ENCODE measurements at regions not wholly inside any gene's neighbourhood (a gene's known extent, or its start where the extent isn't known, plus 50 kb on each side); places are given as distances from the start of the nearest gene placed in this dataset.
"Not testable (repeated sequence)": the region's sequence is repeated elsewhere in the genome, so short reads cannot be mapped to it uniquely, and the experiment has no call there.

GRCh38 chr4:121616449-121616848 is 80.3 kb downstream of the ANXA5 start:
- H3K9ac ChIP-seq (ENCODE audit: insufficient read depth, low read length); H3K27me3 ChIP-seq (ENCODE audit: control insufficient read depth, insufficient read depth, low read length); H3K4me1 ChIP-seq (ENCODE audit: control insufficient read depth, extremely low read depth, insufficient read depth, low read length); H4K20me1 ChIP-seq (ENCODE audit: control insufficient read depth, extremely low read depth, insufficient read depth, low read length); H3K36me3 ChIP-seq (ENCODE audit: control insufficient read depth, insufficient read depth, low read length); H3K79me2 ChIP-seq (ENCODE audit: control insufficient read depth, insufficient read depth, low read length); H3K4me3 ChIP-seq (replicated peaks in 1 of 4; ENCODE audit: control extremely low read depth in 1 of 4, insufficient read depth in 1 of 4, low read depth in 3 of 4, low read length in 4 of 4); H3K27ac ChIP-seq (ENCODE audit: insufficient read depth, low read length); H3K9me3 ChIP-seq (ENCODE audit: control insufficient read depth, insufficient read depth, low read depth, low read length); H2AFZ ChIP-seq (ENCODE audit: low read length); H3K4me2 ChIP-seq (ENCODE audit: extremely low read depth, insufficient read depth, low read length); DNase-seq (ENCODE audit: low read depth in 2 of 2): not testable (repeated sequence)

DNA sequence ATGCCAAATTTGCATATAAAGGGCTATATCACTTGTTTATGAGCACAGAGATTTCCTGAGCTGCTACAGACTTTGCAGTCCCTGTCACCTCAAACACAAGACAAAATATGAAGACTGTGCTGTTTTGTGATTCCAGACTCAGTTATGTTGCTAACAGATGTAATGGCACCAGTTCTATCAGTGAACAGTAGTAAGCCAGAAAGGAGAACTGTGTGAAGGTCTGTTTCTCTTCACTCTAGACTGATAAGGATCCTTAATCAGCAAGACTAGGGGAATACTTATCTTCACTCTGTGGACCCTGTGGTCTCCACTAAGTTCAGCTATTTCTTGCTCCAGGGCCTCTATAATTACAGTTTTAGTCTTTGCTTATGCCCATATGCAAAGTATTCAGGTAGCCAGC is 82.7 kb downstream of the ANXA5 start:
- no peak overlapping the region for H2AFZ ChIP-seq (ENCODE audit: low read length)

GRCh38 chr4:121599049-121599448 is 97.7 kb downstream of the ANXA5 start:
- Histone ChIP-seq H2AFZ (ENCODE audit: low read length) (no peak overlapping the region), H3K27ac (ENCODE audit: insufficient read depth, low read length) (no peak overlapping the region), H3K4me3 (replicated peaks in 1 of 4; ENCODE audit: control extremely low read depth in 1 of 4, insufficient read depth in 1 of 4, low read depth in 3 of 4, low read length in 4 of 4) (no peak overlapping the region), H3K4me1 (ENCODE audit: control insufficient read depth, extremely low read depth, insufficient read depth, low read length) (no peaks in the 10 kb centered on the region), H3K27me3 (ENCODE audit: control insufficient read depth, insufficient read depth, low read length) (no peaks in the 10 kb centered on the region), H4K20me1 (ENCODE audit: control insufficient read depth, extremely low read depth, insufficient read depth, low read length) (no peaks in the 10 kb centered on the region), H3K9me3 (ENCODE audit: control insufficient read depth, insufficient read depth, low read depth, low read length) (no peaks in the 10 kb centered on the region), H3K9ac (ENCODE audit: insufficient read depth, low read length) (no peak overlapping the region), H3K36me3 (ENCODE audit: control insufficient read depth, insufficient read depth, low read length) (no peaks in the 10 kb centered on the region), H3K4me2 (ENCODE audit: extremely low read depth, insufficient read depth, low read length) (no peak overlapping the region), H3K79me2 (ENCODE audit: control insufficient read depth, insufficient read depth, low read length) (no peaks in the 10 kb centered on the region)
- DNase-seq (ENCODE audit: low read depth in 2 of 2) = no peak
- no peak for TF ChIP-seq EZH2 (IDR thresholded peaks at IDR 0.05; ENCODE audit: low read length, missing control alignments)
- TF ChIP-seq, protein P1, sequence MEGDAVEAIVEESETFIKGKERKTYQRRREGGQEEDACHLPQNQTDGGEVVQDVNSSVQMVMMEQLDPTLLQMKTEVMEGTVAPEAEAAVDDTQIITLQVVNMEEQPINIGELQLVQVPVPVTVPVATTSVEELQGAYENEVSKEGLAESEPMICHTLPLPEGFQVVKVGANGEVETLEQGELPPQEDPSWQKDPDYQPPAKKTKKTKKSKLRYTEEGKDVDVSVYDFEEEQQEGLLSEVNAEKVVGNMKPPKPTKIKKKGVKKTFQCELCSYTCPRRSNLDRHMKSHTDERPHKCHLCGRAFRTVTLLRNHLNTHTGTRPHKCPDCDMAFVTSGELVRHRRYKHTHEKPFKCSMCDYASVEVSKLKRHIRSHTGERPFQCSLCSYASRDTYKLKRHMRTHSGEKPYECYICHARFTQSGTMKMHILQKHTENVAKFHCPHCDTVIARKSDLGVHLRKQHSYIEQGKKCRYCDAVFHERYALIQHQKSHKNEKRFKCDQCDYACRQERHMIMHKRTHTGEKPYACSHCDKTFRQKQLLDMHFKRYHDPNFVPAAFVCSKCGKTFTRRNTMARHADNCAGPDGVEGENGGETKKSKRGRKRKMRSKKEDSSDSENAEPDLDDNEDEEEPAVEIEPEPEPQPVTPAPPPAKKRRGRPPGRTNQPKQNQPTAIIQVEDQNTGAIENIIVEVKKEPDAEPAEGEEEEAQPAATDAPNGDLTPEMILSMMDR (conservative IDR thresholded peaks at IDR 0.05 in 1 of 2, IDR thresholded peaks at IDR 0.05 in 1 of 2; ENCODE audit: low read depth in 1 of 2, low read length in 2 of 2) = no peak

More for the DNA sequence above, 82.7 kb downstream of the ANXA5 start:
- Histone ChIP-seq H3K9ac (ENCODE audit: insufficient read depth, low read length) (no peak overlapping the region), H3K79me2 (ENCODE audit: control insufficient read depth, insufficient read depth, low read length) (no peaks in the 10 kb centered on the region), H3K36me3 (ENCODE audit: control insufficient read depth, insufficient read depth, low read length) (no peaks in the 10 kb centered on the region), H3K9me3 (ENCODE audit: control insufficient read depth, insufficient read depth, low read depth, low read length) (no peaks in the 10 kb centered on the region), H3K4me2 (ENCODE audit: extremely low read depth, insufficient read depth, low read length) (no peak overlapping the region), H3K4me1 (ENCODE audit: control insufficient read depth, extremely low read depth, insufficient read depth, low read length) (no peaks in the 10 kb centered on the region), H4K20me1 (ENCODE audit: control insufficient read depth, extremely low read depth, insufficient read depth, low read length) (no peaks in the 10 kb centered on the region), H3K4me3 (replicated peaks in 1 of 4; ENCODE audit: control extremely low read depth in 1 of 4, insufficient read depth in 1 of 4, low read depth in 3 of 4, low read length in 4 of 4) (no peak overlapping the region), H3K27me3 (ENCODE audit: control insufficient read depth, insufficient read depth, low read length) (no peaks in the 10 kb centered on the region), H3K27ac (ENCODE audit: insufficient read depth, low read length) (no peak overlapping the region)
- TF ChIP-seq EZH2 (IDR thresholded peaks at IDR 0.05; ENCODE audit: low read length, missing control alignments) = no peak
- TF ChIP-seq, protein P1 (conservative IDR thresholded peaks at IDR 0.05 in 1 of 2, IDR thresholded peaks at IDR 0.05 in 1 of 2; ENCODE audit: low read depth in 1 of 2, low read length in 2 of 2) = no peak
- DNase-seq (ENCODE audit: low read depth in 2 of 2) = no peak
